ENCODE measurements at regions not wholly inside any gene's neighbourhood (a gene's known extent, or its start where the extent isn't known, plus 50 kb on each side); places are given as distances from the start of the nearest gene placed in this dataset.

- TF ChIP-seq ZNF462 (CRISPR knock-in tag; IDR thresholded peaks at IDR 0.05) (no peak), CTCF (conservative IDR thresholded peaks at IDR 0.05; ENCODE audit: low read depth in 2 of 2) (no peak), STAT1 (IDR thresholded peaks at IDR 0.05; ENCODE audit: unreplicated experiment) (no peak), EZH2phosphoT487 (IDR thresholded peaks at IDR 0.05; ENCODE audit: unreplicated experiment) (no peak), ETS1 (IDR thresholded peaks at IDR 0.05) (no peak)
Measured at GRCh38 chr1:112317611-112318062, 78.4 kb upstream of the CTTNBP2NL start (continued).

GRCh38 chr1:112318263-112318662 lies 77.8 kb upstream of the CTTNBP2NL start:
- no peak overlapping the region for H3K4me2 ChIP-seq
- Mint-ChIP-seq H3K4me3 (no peak overlapping the region), H3K4me1 (peaks cover 17% of the 10 kb centered on the region), H3K9me3 (no peaks in the 10 kb centered on the region), H3K27ac (no peak overlapping the region), H3K27me3 (ENCODE audit: insufficient read depth, low read depth, poor library complexity) (peaks cover 2% of the 10 kb centered on the region), H3K36me3 (ENCODE audit: low read depth) (no peaks in the 10 kb centered on the region)
- no peaks in the 10 kb centered on the region for H3F3A ChIP-seq (replicated peaks; ENCODE audit: low read depth)
- no peaks in the 10 kb centered on the region for H3K79me2 ChIP-seq (replicated peaks; ENCODE audit: insufficient read depth)
- TF ChIP-seq CREB1 (CRISPR knock-in tag; IDR thresholded peaks at IDR 0.05; ENCODE audit: low read depth) = no peak
- TF ChIP-seq POLR2AphosphoS5 (IDR thresholded peaks at IDR 0.05; ENCODE audit: low read depth) = no peak
- H3K9me2 ChIP-seq (ENCODE audit: insufficient read depth) = peaks cover 12% of the 10 kb centered on the region; the same call in 1 of the 2 replicates
- H3K27me3 ChIP-seq (ENCODE audit: insufficient read depth) = no peaks in the 10 kb centered on the region
- no peak overlapping the region for H3K27ac ChIP-seq (ENCODE audit: low read depth)
- H2AFZ ChIP-seq = no peak overlapping the region
- no peak overlapping the region for H3K4me3 ChIP-seq
- no peak for DNase-seq (ENCODE audit: low spot score)
- H3K36me3 ChIP-seq (ENCODE audit: insufficient read depth) = no peaks in the 10 kb centered on the region
- H3K4me1 ChIP-seq (ENCODE audit: insufficient read depth) = peaks cover 11% of the 10 kb centered on the region
- H4K20me1 ChIP-seq (replicated peaks; ENCODE audit: insufficient read depth) = no peaks in the 10 kb centered on the region
- ATAC-seq = no peak
